RKO (cell line): ENCODE measurements at regions not wholly inside any gene's neighbourhood (a gene's known extent, or its start where the extent isn't known, plus 50 kb on each side); places are given as distances from the start of the nearest gene placed in this dataset.

Experiments used
- DNase-seq: peaks from one replicate; pipeline ENCODE4 v3.0.0-alpha.2; 2016; ENCODE audit warnings: low spot score

- DNase-seq: no peak
Observed at GRCh38 chr2:186085226-186085625, 346.6 kb downstream of the FSIP2 start.

GRCh38 chr2:186093174-186093573 lies 354.6 kb downstream of the FSIP2 start:
- no peak for DNase-seq

GRCh38 chr2:186098821-186099220 lies 360.2 kb downstream of the FSIP2 start:
- DNase-seq: peak; percentile 6

- DNase-seq: no peak
Observed at GRCh38 chr2:186099826-186100225, 361.2 kb downstream of the FSIP2 start.

GRCh38 chr2:186100636-186101035 lies 362.0 kb downstream of the FSIP2 start:
- no peak for DNase-seq

GRCh38 chr2:186101616-186102015 lies 363.0 kb downstream of the FSIP2 start:
- DNase-seq: no peak

GRCh38 chr2:186103276-186103675 lies 364.7 kb downstream of the FSIP2 start:
- no peak for DNase-seq

GRCh38 chr2:186105016-186105724 lies 366.6 kb downstream of the FSIP2 start:
- DNase-seq: peak; percentile 75

- DNase-seq: no peak
Observed at GRCh38 chr2:186108470-186108869, 369.9 kb downstream of the FSIP2 start.

- DNase-seq: no peak
Observed at GRCh38 chr2:186113284-186113683, 372.8 kb upstream of the ZC3H15 start.

- DNase-seq: no peak
Observed at GRCh38 chr2:186125156-186125555, 360.9 kb upstream of the ZC3H15 start.

- no peak for DNase-seq
Observed at GRCh38 chr2:186125625-186126024, 360.4 kb upstream of the ZC3H15 start.

GRCh38 chr2:186126181-186126580 lies 359.9 kb upstream of the ZC3H15 start:
- DNase-seq: no peak

GRCh38 chr2:186129767-186130581 lies 356.1 kb upstream of the ZC3H15 start:
- peak; percentile 31 for DNase-seq

- no peak for DNase-seq
Observed at GRCh38 chr2:186130748-186131641, 355.1 kb upstream of the ZC3H15 start.

- peak; percentile 3 for DNase-seq
Observed at GRCh38 chr2:186135686-186136085, 350.4 kb upstream of the ZC3H15 start.

GRCh38 chr2:186136860-186137259 lies 349.2 kb upstream of the ZC3H15 start:
- DNase-seq: no peak

- DNase-seq: no peak
Observed at GRCh38 chr2:186138845-186139244, 347.2 kb upstream of the ZC3H15 start.

- no peak for DNase-seq
Observed at GRCh38 chr2:186159101-186159500, 327.0 kb upstream of the ZC3H15 start.

GRCh38 chr2:186164325-186164724 lies 321.7 kb upstream of the ZC3H15 start:
- DNase-seq: no peak

GRCh38 chr2:186170693-186171092 lies 315.4 kb upstream of the ZC3H15 start:
- DNase-seq: no peak

GRCh38 chr2:186181625-186182024 lies 304.4 kb upstream of the ZC3H15 start:
- peak; percentile 8 for DNase-seq
